ENCODE measurements at regions not wholly inside any gene's neighbourhood (a gene's known extent, or its start where the extent isn't known, plus 50 kb on each side); places are given as distances from the start of the nearest gene placed in this dataset.

DNA sequence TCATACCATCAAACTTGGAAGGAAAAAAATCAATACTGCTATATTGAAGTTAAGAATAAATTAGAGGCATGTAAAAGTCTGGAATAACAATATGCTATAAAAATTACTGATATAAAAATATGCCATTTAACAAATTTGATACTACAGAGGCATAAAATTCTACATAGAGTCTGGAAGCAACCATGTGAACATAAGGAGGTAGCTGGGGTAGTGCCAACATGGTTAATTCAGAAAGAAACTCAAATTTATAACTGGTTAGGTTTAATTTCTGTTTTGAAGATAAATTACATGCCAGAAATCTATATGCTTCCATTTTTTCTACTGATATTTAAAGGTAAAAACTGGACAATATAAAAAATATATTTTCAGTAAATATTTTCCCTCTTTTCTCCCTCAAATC lies 103.1 kb upstream of the NR4A3 start:
- TF ChIP-seq, protein P1, sequence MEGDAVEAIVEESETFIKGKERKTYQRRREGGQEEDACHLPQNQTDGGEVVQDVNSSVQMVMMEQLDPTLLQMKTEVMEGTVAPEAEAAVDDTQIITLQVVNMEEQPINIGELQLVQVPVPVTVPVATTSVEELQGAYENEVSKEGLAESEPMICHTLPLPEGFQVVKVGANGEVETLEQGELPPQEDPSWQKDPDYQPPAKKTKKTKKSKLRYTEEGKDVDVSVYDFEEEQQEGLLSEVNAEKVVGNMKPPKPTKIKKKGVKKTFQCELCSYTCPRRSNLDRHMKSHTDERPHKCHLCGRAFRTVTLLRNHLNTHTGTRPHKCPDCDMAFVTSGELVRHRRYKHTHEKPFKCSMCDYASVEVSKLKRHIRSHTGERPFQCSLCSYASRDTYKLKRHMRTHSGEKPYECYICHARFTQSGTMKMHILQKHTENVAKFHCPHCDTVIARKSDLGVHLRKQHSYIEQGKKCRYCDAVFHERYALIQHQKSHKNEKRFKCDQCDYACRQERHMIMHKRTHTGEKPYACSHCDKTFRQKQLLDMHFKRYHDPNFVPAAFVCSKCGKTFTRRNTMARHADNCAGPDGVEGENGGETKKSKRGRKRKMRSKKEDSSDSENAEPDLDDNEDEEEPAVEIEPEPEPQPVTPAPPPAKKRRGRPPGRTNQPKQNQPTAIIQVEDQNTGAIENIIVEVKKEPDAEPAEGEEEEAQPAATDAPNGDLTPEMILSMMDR (IDR thresholded peaks at IDR 0.05; ENCODE audit: insufficient read depth, low read length), result no peak
- no peak overlapping the region for H3K4me3 ChIP-seq (ENCODE audit: low read depth, low read length)
- DNase-seq (ENCODE audit: low read depth), result no peak

DNA sequence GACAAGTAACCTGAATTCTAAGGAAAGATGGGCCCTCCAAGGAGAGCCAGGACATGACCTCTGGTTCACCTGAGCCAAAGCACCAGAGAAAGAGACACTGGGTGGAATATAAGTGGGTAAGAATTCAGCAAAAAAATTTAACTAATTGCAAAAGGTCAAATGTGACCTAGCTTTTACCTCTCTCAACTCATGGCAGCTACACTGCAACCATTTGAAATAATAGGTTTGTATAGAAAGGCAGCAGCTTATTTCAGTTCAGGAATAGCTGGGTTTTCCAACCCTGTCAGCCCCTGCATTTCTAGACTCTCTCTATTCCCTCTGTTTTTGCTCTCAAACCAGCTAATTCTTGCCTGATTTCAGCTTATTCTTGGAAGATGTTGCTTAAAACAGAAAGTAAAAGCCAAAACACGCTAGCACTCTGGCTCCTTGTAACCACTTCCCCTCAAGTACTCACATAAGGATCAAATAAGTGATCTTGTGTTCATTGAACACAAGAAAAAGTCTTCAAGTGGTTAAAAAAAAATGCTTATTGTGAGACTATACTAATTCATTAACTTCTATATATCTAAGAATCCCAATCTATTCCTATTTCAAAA lies 101.1 kb upstream of the NR4A3 start:
- peak; percentile 44 for DNase-seq (ENCODE audit: low read depth)
- peak overlapping the region; percentile 43 for H3K4me3 ChIP-seq (ENCODE audit: low read depth, low read length)
- TF ChIP-seq, protein P1 (IDR thresholded peaks at IDR 0.05; ENCODE audit: insufficient read depth, low read length), result no peak

DNA sequence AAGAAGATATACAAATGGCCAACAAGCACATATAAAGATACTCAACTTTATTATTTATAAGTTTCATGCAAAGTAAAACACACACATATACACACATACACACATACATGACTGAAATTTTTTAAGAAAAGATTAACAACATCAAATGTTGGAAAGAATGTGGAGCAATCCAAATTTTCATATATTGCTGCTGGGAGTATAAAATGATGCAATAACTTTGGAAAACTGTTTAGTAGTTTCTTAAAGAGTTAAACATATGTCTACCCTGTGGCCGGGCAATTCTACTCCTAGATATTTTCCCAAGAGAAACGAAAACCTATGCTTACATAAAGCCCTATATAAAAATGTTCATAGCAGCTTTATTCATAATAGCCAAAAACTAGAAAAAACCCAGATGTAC lies 99.8 kb upstream of the NR4A3 start:
- TF ChIP-seq, protein P1 (IDR thresholded peaks at IDR 0.05; ENCODE audit: insufficient read depth, low read length), result no peak
- DNase-seq (ENCODE audit: low read depth), result no peak

DNA sequence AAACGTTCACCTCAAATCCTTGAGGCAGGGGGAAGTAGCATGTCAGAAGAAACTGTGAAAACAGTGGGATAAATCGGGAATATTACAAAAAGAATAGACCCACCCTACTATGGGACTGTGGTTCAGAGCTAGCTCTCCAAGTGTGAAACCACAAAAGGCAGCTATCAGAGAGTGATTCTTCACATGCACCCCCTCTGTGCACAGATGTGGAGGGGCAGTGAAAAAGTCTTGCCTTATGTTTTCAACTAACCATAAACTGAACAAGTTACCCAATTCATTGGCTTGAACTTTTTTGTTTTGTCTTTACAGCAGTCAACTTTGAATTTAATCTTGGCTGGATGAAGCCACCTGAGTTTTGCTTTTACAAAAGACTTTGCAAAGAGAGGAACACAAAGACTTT lies 98.8 kb upstream of the NR4A3 start:
- no peak overlapping the region for H3K4me3 ChIP-seq (ENCODE audit: low read depth, low read length)
- TF ChIP-seq, protein P1 (IDR thresholded peaks at IDR 0.05; ENCODE audit: insufficient read depth, low read length), result no peak
- DNase-seq (ENCODE audit: low read depth), result no peak

More for the DNA sequence above, 99.8 kb upstream of the NR4A3 start:
- H3K4me3 ChIP-seq (ENCODE audit: low read depth, low read length), result no peak overlapping the region

DNA sequence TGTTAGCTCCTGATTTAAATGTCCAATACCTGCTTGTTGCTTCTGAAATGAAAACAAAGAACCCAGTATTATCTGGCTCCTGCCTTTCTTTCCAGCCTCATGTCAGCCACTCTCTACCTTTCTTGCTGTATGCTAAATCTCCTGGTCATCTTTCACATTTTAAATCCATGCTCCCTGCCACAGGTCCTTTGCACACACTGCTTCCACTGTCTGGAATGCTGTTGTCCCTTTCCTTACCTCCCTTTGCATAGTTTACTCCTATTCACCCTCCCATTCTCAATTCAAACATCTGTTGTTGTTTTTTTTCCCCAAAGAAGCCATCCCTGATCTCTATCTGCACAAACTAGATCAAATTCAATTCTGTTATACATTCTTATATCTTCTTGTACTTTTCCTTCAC lies 97.0 kb upstream of the NR4A3 start:
- DNase-seq (ENCODE audit: low read depth), result no peak
- no peak overlapping the region for H3K4me3 ChIP-seq (ENCODE audit: low read depth, low read length)
- TF ChIP-seq, protein P1 (IDR thresholded peaks at IDR 0.05; ENCODE audit: insufficient read depth, low read length), result no peak

DNA sequence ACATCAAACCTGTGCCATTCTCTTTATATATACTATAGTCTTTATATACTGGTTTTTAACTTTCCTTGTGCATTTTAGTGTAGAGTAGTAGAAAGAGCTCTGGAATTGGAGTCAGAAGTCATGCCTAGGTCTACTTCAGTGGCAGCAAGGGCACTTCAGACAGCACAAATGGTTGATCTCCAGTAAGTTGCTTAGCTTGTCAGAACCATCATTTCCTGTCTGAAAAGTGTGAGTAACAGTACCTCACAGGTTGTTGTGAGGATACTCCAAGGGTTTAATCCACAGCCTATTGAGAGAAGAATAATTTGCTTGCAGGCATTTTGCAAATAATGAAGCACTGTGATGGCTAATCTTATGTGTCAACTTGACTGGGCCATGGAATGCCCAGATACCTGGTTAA lies 95.8 kb upstream of the NR4A3 start:
- DNase-seq (ENCODE audit: low read depth), result no peak
- H3K4me3 ChIP-seq (ENCODE audit: low read depth, low read length), result no peak overlapping the region
- TF ChIP-seq, protein P1 (IDR thresholded peaks at IDR 0.05; ENCODE audit: insufficient read depth, low read length), result no peak

DNA sequence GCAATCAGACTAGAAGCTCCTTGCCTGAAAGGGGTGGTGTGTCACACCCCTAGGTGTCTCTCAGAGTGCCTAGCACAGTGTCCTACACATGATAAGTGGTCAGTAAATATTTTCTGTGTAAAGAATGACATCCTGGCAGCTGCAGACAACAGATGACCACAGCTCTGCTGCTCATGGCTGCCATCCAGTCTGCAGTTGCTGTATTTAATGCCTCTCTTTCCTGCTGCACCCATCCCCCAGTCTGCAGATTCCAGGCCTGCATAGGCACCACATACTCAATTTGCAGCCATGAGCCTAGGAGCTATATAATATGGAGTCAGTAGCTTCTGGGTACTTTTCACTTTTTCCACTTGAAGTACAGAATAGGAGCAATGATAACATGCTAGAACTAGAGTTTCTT lies 94.9 kb upstream of the NR4A3 start:
- DNase-seq (ENCODE audit: low read depth), result no peak
- TF ChIP-seq, protein P1 (IDR thresholded peaks at IDR 0.05; ENCODE audit: insufficient read depth, low read length), result no peak
- no peak overlapping the region for H3K4me3 ChIP-seq (ENCODE audit: low read depth, low read length)
